HUES64 (cell line): ENCODE measurements at regions not wholly inside any gene's neighbourhood (a gene's known extent, or its start where the extent isn't known, plus 50 kb on each side); places are given as distances from the start of the nearest gene placed in this dataset.

ENCODE experiments used
- H3K27ac ChIP-seq: 2 replicates; pipeline ENCODE4 v1.7.0; 2013; ENCODE audit warnings: low read depth, low read length, inconsistent platforms
- H3K27me3 ChIP-seq: 2 replicates; pipeline ENCODE4 v1.6.1; 2013; ENCODE audit warnings: mild to moderate bottlenecking, low read length; ENCODE audit not compliant: insufficient read depth
- H3K36me3 ChIP-seq: 2 replicates; pipeline ENCODE4 v1.6.1; 2013; ENCODE audit warnings: mild to moderate bottlenecking, low read length; ENCODE audit not compliant: insufficient read depth
- H3K4me1 ChIP-seq: 2 replicates; pipeline ENCODE4 v1.6.1; 2013; ENCODE audit warnings: mild to moderate bottlenecking, low read length, moderate library complexity; ENCODE audit not compliant: insufficient read depth
- H3K4me3 ChIP-seq: 2 replicates; pipeline ENCODE4 v1.5.1; 2013; ENCODE audit warnings: mild to moderate bottlenecking, low read length, moderate library complexity
- H3K9ac ChIP-seq: 2 replicates; pipeline ENCODE4 v1.6.1; 2013; ENCODE audit warnings: mild to moderate bottlenecking, low read depth, low read length
- H3K9me3 ChIP-seq: 2 replicates; pipeline ENCODE4 v1.6.1; 2013; ENCODE audit warnings: low read depth, low read length; ENCODE audit not compliant: insufficient read depth
- WGBS: fragments of 150-250, 120-280 bp; methylation state at CpG from one replicate; pipeline ENCODE4 v1.1.7; 2013; ENCODE audit warnings: missing lambda C conversion rate; 5-methylcytosine and 5-hydroxymethylcytosine counted together

GRCh38 chr9:26742828-26743476 lies 149.7 kb downstream of the CAAP1 start:
- H3K36me3 ChIP-seq, result no peaks in the 10 kb centered on the region
- peaks cover 21% of the 10 kb centered on the region for H3K9me3 ChIP-seq
- WGBS, result 40% methylated on average over 2 of the region's 2 CpGs
- no peak overlapping the region for H3K27ac ChIP-seq
- H3K9ac ChIP-seq, result no peak overlapping the region
- H3K4me3 ChIP-seq, result no peak overlapping the region
- no peaks in the 10 kb centered on the region for H3K27me3 ChIP-seq
- peaks cover 33% of the 10 kb centered on the region for H3K4me1 ChIP-seq

GRCh38 chr9:26735160-26735559 lies 157.4 kb downstream of the CAAP1 start:
- H3K27me3 ChIP-seq, result no peaks in the 10 kb centered on the region
- H3K27ac ChIP-seq, result no peak overlapping the region
- H3K4me1 ChIP-seq, result no peaks in the 10 kb centered on the region
- peaks cover 21% of the 10 kb centered on the region for H3K9me3 ChIP-seq
- WGBS, result 91% methylated on average over 4 of the region's 4 CpGs
- H3K9ac ChIP-seq, result no peak overlapping the region
- H3K4me3 ChIP-seq, result no peak overlapping the region
- no peaks in the 10 kb centered on the region for H3K36me3 ChIP-seq

- H3K9ac ChIP-seq, result no peak overlapping the region
- H3K9me3 ChIP-seq, result no peaks in the 10 kb centered on the region
- H3K27ac ChIP-seq, result no peak overlapping the region
- no peaks in the 10 kb centered on the region for H3K27me3 ChIP-seq
- no peak overlapping the region for H3K4me3 ChIP-seq
- H3K36me3 ChIP-seq, result no peaks in the 10 kb centered on the region
- no peaks in the 10 kb centered on the region for H3K4me1 ChIP-seq
- WGBS, result 86% methylated on average over 1 of the region's 3 CpGs
Measured at GRCh38 chr9:26729187-26729586, 163.4 kb downstream of the CAAP1 start.

GRCh38 chr9:26727471-26727870 lies 165.1 kb downstream of the CAAP1 start:
- H3K4me1 ChIP-seq, result peaks cover 7% of the 10 kb centered on the region
- H3K9ac ChIP-seq, result no peak overlapping the region
- no peaks in the 10 kb centered on the region for H3K36me3 ChIP-seq
- no peaks in the 10 kb centered on the region for H3K27me3 ChIP-seq
- H3K9me3 ChIP-seq, result no peaks in the 10 kb centered on the region
- H3K27ac ChIP-seq, result no peak overlapping the region
- WGBS, result 94% methylated on average over 3 of the region's 3 CpGs
- no peak overlapping the region for H3K4me3 ChIP-seq

GRCh38 chr9:26725573-26725972 lies 167.0 kb downstream of the CAAP1 start:
- no peak overlapping the region for H3K9ac ChIP-seq
- H3K4me1 ChIP-seq, result peaks cover 7% of the 10 kb centered on the region
- H3K36me3 ChIP-seq, result no peaks in the 10 kb centered on the region
- 77% methylated on average over 2 of the region's 3 CpGs for WGBS
- H3K27ac ChIP-seq, result no peak overlapping the region
- H3K27me3 ChIP-seq, result no peaks in the 10 kb centered on the region
- no peaks in the 10 kb centered on the region for H3K9me3 ChIP-seq
- no peak overlapping the region for H3K4me3 ChIP-seq

GRCh38 chr9:26723486-26723885 lies 169.1 kb downstream of the CAAP1 start:
- Histone ChIP-seq H3K4me1 (peaks cover 7% of the 10 kb centered on the region), H3K27me3 (no peaks in the 10 kb centered on the region), H3K27ac (no peak overlapping the region), H3K36me3 (no peaks in the 10 kb centered on the region), H3K9ac (no peak overlapping the region), H3K4me3 (no peak overlapping the region), H3K9me3 (no peaks in the 10 kb centered on the region)
- WGBS, result 62% methylated on average over 9 of the region's 9 CpGs

- Histone ChIP-seq H3K4me3 (no peak overlapping the region), H3K27ac (no peak overlapping the region), H3K27me3 (no peaks in the 10 kb centered on the region), H3K9ac (no peak overlapping the region; the same call in 1 of the 2 replicates), H3K36me3 (no peaks in the 10 kb centered on the region), H3K9me3 (no peaks in the 10 kb centered on the region), H3K4me1 (peaks cover 7% of the 10 kb centered on the region)
- WGBS, result 88% methylated on average over 5 of the region's 6 CpGs
Measured at GRCh38 chr9:26722755-26723154, 169.8 kb downstream of the CAAP1 start.

- 91% methylated on average over 3 of the region's 3 CpGs for WGBS
Measured at GRCh38 chr9:26710008-26710407, 182.6 kb downstream of the CAAP1 start.

GRCh38 chr9:26706223-26706622 lies 186.4 kb downstream of the CAAP1 start:
- H3K9me3 ChIP-seq, result no peaks in the 10 kb centered on the region
- H3K9ac ChIP-seq, result no peak overlapping the region
- H3K4me1 ChIP-seq, result no peaks in the 10 kb centered on the region
- H3K27me3 ChIP-seq, result no peaks in the 10 kb centered on the region
- H3K36me3 ChIP-seq, result no peaks in the 10 kb centered on the region
- 100% methylated on average over 2 of the region's 3 CpGs for WGBS
- H3K27ac ChIP-seq, result no peak overlapping the region
- no peak overlapping the region for H3K4me3 ChIP-seq

More at GRCh38 chr9:26710008-26710407, 182.6 kb downstream of the CAAP1 start:
- no peak overlapping the region for H3K9ac ChIP-seq
- H3K36me3 ChIP-seq, result no peaks in the 10 kb centered on the region
- no peak overlapping the region for H3K4me3 ChIP-seq
- H3K27ac ChIP-seq, result no peak overlapping the region
- H3K9me3 ChIP-seq, result no peaks in the 10 kb centered on the region
- H3K4me1 ChIP-seq, result 0 out of 2 replicates have a peak, but pooled peaks cover 3% of the 10 kb centered on the region
- H3K27me3 ChIP-seq, result no peaks in the 10 kb centered on the region

GRCh38 chr9:26695298-26695622 lies 197.3 kb downstream of the CAAP1 start:
- Histone ChIP-seq H3K27me3 (no peaks in the 10 kb centered on the region), H3K36me3 (no peaks in the 10 kb centered on the region), H3K27ac (no peak overlapping the region), H3K9ac (no peak overlapping the region), H3K4me1 (no peaks in the 10 kb centered on the region), H3K4me3 (no peak overlapping the region), H3K9me3 (peaks cover 8% of the 10 kb centered on the region; the same call in 1 of the 2 replicates)
- WGBS, result 92% methylated on average over 1 of the region's 1 CpG

GRCh38 chr9:26694381-26695297 lies 198.0 kb downstream of the CAAP1 start:
- no peak overlapping the region for H3K27ac ChIP-seq

More at GRCh38 chr9:26694381-26695297, 198.0 kb downstream of the CAAP1 start:
- Histone ChIP-seq H3K4me1 (no peaks in the 10 kb centered on the region), H3K27me3 (no peaks in the 10 kb centered on the region), H3K4me3 (no peak overlapping the region), H3K9me3 (peaks cover 7% of the 10 kb centered on the region; the same call in 1 of the 2 replicates), H3K36me3 (no peaks in the 10 kb centered on the region), H3K9ac (no peak overlapping the region)
- WGBS, result 85% methylated on average over 5 of the region's 5 CpGs
